ENCODE measurements at regions not wholly inside any gene's neighbourhood (a gene's known extent, or its start where the extent isn't known, plus 50 kb on each side); places are given as distances from the start of the nearest gene placed in this dataset.
"Not testable (repeated sequence)": the region's sequence is repeated elsewhere in the genome, so short reads cannot be mapped to it uniquely, and the experiment has no call there.

GRCh38 chr2:208673631-208674030 is 267.0 kb downstream of the PTH2R start:
- no peaks in the 10 kb centered on the region for H3K79me2 ChIP-seq (ENCODE audit: insufficient read depth, low read depth)
- no peaks in the 10 kb centered on the region for H3K4me1 ChIP-seq (ENCODE audit: low read depth, poor library complexity, severe bottlenecking)
- H4K20me1 ChIP-seq (ENCODE audit: insufficient read depth): no peaks in the 10 kb centered on the region
- TF ChIP-seq CTCF (conservative IDR thresholded peaks at IDR 0.05; ENCODE audit: low read depth, low read length): no peak
- no peak overlapping the region for H3K4me2 ChIP-seq
- no peaks in the 10 kb centered on the region for H3K27me3 ChIP-seq (ENCODE audit: insufficient read depth, low read depth)
- no peaks in the 10 kb centered on the region for H3K36me3 ChIP-seq (ENCODE audit: insufficient read depth)
- no peak overlapping the region for H3K27ac ChIP-seq
- no peak overlapping the region for H3K4me3 ChIP-seq (IDR thresholded peaks at IDR 0.05; ENCODE audit: insufficient read depth, low read depth, low read length)
- no peak overlapping the region for H2AFZ ChIP-seq (ENCODE audit: low read depth)
- no peak overlapping the region for H3K9ac ChIP-seq

- H2AFZ ChIP-seq (ENCODE audit: low read depth): no peak overlapping the region
- no peak for TF ChIP-seq CTCF (conservative IDR thresholded peaks at IDR 0.05; ENCODE audit: low read depth, low read length)
- no peak overlapping the region for H3K4me3 ChIP-seq (IDR thresholded peaks at IDR 0.05; ENCODE audit: insufficient read depth, low read depth, low read length)
- no peak overlapping the region for H3K27ac ChIP-seq
- no peak overlapping the region for H3K9ac ChIP-seq
- no peaks in the 10 kb centered on the region for H3K36me3 ChIP-seq (ENCODE audit: insufficient read depth)
- no peaks in the 10 kb centered on the region for H3K4me1 ChIP-seq (ENCODE audit: low read depth, poor library complexity, severe bottlenecking)
- H3K79me2 ChIP-seq (ENCODE audit: insufficient read depth, low read depth): no peaks in the 10 kb centered on the region
- no peaks in the 10 kb centered on the region for H3K27me3 ChIP-seq (ENCODE audit: insufficient read depth, low read depth)
- no peak overlapping the region for H3K4me2 ChIP-seq
- H4K20me1 ChIP-seq (ENCODE audit: insufficient read depth): no peaks in the 10 kb centered on the region
Observed at GRCh38 chr2:208674919-208675318, 268.3 kb downstream of the PTH2R start.

- H3K27me3 ChIP-seq (ENCODE audit: insufficient read depth, low read depth); H3K4me2 ChIP-seq; H3K27ac ChIP-seq; H3K4me3 ChIP-seq (IDR thresholded peaks at IDR 0.05; ENCODE audit: insufficient read depth, low read depth, low read length); H3K79me2 ChIP-seq (ENCODE audit: insufficient read depth, low read depth); H2AFZ ChIP-seq (ENCODE audit: low read depth); H3K4me1 ChIP-seq (ENCODE audit: low read depth, poor library complexity, severe bottlenecking); H3K36me3 ChIP-seq (ENCODE audit: insufficient read depth); H4K20me1 ChIP-seq (ENCODE audit: insufficient read depth); H3K9ac ChIP-seq: not testable (repeated sequence)
Observed at GRCh38 chr2:208685929-208686328, 279.3 kb downstream of the PTH2R start.

GRCh38 chr2:208686665-208687064 is 280.1 kb downstream of the PTH2R start:
- no peak overlapping the region for H2AFZ ChIP-seq (ENCODE audit: low read depth)
- no peaks in the 10 kb centered on the region for H4K20me1 ChIP-seq (ENCODE audit: insufficient read depth)
- H3K27me3 ChIP-seq (ENCODE audit: insufficient read depth, low read depth): no peaks in the 10 kb centered on the region
- no peaks in the 10 kb centered on the region for H3K4me1 ChIP-seq (ENCODE audit: low read depth, poor library complexity, severe bottlenecking)
- H3K79me2 ChIP-seq (ENCODE audit: insufficient read depth, low read depth): no peaks in the 10 kb centered on the region
- no peak for TF ChIP-seq CTCF (conservative IDR thresholded peaks at IDR 0.05; ENCODE audit: low read depth, low read length)
- H3K27ac ChIP-seq: no peak overlapping the region
- no peak overlapping the region for H3K9ac ChIP-seq
- H3K4me2 ChIP-seq: no peak overlapping the region
- H3K36me3 ChIP-seq (ENCODE audit: insufficient read depth): no peaks in the 10 kb centered on the region
- H3K4me3 ChIP-seq (IDR thresholded peaks at IDR 0.05; ENCODE audit: insufficient read depth, low read depth, low read length): no peak overlapping the region

- H3K4me1 ChIP-seq (ENCODE audit: low read depth, poor library complexity, severe bottlenecking); H4K20me1 ChIP-seq (ENCODE audit: insufficient read depth); H3K79me2 ChIP-seq (ENCODE audit: insufficient read depth, low read depth); H3K27me3 ChIP-seq (ENCODE audit: insufficient read depth, low read depth); H2AFZ ChIP-seq (ENCODE audit: low read depth); H3K9ac ChIP-seq; H3K27ac ChIP-seq; H3K36me3 ChIP-seq (ENCODE audit: insufficient read depth); H3K4me2 ChIP-seq; H3K4me3 ChIP-seq (IDR thresholded peaks at IDR 0.05; ENCODE audit: insufficient read depth, low read depth, low read length): not testable (repeated sequence)
Observed at GRCh38 chr2:208687720-208688119, 281.1 kb downstream of the PTH2R start.
